Thoracic aorta (tissue), 2 donors: ENCODE measurements at regions not wholly inside any gene's neighbourhood (a gene's known extent, or its start where the extent isn't known, plus 50 kb on each side); places are given as distances from the start of the nearest gene placed in this dataset.

ENCODE experiments used
- ATAC-seq: fragments of 150-250 bp; one replicate; pipeline ENCODE4 v1.8.0; 2017; ENCODE audit warnings: low read depth; ENCODE audit not compliant: insufficient number of reproducible peaks, low FRiP score
- DNase-seq: peaks from one replicate; pipeline ENCODE4 v3.0.0-alpha.2; 2020; ENCODE audit warnings: low spot score
- H3K27ac ChIP-seq, 2 donors: fragments of 200-600 bp; sonication (generic); 1 replicate in 1 of 2; 2 replicates in 1 of 2; pipeline ENCODE4 v1.5.1; 2016; ENCODE audit warnings: mild to moderate bottlenecking in 2 of 2, moderate library complexity in 2 of 2
- H3K27me3 ChIP-seq: fragments of 200-600 bp; sonication (generic); replicated peaks from 2 replicates; pipeline ENCODE4 v1.6.0; 2016; ENCODE audit warnings: mild to moderate bottlenecking; ENCODE audit not compliant: insufficient read depth
- H3K36me3 ChIP-seq: fragments of 200-600 bp; sonication (generic); one replicate; pipeline ENCODE4 v1.5.1; 2016
- H3K4me1 ChIP-seq, 2 donors: fragments of 200-600 bp; sonication (generic); 1 replicate in 1 of 2; 2 replicates in 1 of 2; pipeline versions ENCODE4 v1.5.1 to v1.6.0; 2016; ENCODE audit warnings: low read depth in 2 of 2, mild to moderate bottlenecking in 1 of 2; ENCODE audit not compliant: control insufficient read depth in 1 of 2
- H3K4me3 ChIP-seq: fragments of 200-600 bp; sonication (generic); 2 replicates; pipeline ENCODE4 v1.5.1; 2016; ENCODE audit warnings: mild to moderate bottlenecking
- H3K9me3 ChIP-seq: fragments of 200-600 bp; sonication (generic); 2 replicates; pipeline ENCODE4 v1.5.1; 2016
- TF ChIP-seq, protein P1 (sequence below): fragments of 200-600 bp; sonication (generic); IDR thresholded peaks from one replicate; pipeline ENCODE4 v1.5.1; 2019; ENCODE audit warnings: antibody characterized with exemption

- DNase-seq (no peak), ATAC-seq (no peak)
- no peaks in the 10 kb centered on the region for H3K27me3 ChIP-seq
- no peak overlapping the region for H3K4me3 ChIP-seq
- TF ChIP-seq, protein P1, sequence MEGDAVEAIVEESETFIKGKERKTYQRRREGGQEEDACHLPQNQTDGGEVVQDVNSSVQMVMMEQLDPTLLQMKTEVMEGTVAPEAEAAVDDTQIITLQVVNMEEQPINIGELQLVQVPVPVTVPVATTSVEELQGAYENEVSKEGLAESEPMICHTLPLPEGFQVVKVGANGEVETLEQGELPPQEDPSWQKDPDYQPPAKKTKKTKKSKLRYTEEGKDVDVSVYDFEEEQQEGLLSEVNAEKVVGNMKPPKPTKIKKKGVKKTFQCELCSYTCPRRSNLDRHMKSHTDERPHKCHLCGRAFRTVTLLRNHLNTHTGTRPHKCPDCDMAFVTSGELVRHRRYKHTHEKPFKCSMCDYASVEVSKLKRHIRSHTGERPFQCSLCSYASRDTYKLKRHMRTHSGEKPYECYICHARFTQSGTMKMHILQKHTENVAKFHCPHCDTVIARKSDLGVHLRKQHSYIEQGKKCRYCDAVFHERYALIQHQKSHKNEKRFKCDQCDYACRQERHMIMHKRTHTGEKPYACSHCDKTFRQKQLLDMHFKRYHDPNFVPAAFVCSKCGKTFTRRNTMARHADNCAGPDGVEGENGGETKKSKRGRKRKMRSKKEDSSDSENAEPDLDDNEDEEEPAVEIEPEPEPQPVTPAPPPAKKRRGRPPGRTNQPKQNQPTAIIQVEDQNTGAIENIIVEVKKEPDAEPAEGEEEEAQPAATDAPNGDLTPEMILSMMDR = no peak
- H3K9me3 ChIP-seq = no peaks in the 10 kb centered on the region
- peaks cover under 1 to 4% of the 10 kb centered on the region in 2 donors for H3K4me1 ChIP-seq
- H3K27ac ChIP-seq = no peak overlapping the region
- no peaks in the 10 kb centered on the region for H3K36me3 ChIP-seq
Measured at GRCh38 chr18:22482948-22483347, 65.2 kb upstream of the CTAGE1 start.

DNA sequence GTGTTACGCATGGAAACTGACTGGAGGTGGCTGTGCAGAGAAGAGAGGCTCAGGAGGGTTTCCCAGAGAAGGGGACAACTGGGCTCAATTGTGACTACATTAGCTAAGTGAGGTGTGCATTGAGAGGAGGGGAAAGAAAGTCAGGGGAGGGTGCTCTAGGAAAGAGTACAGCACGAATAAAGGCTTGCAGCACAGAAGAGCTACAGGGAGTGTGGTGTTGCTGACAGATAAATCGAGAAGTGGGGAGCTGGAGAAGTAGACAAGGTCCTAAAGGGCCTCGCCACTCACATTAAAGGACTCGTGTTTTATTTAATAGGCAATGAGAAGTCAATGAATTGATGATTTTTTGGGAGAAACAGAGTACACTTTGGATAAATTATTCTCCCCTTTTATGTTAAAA, 65.7 kb upstream of the CTAGE1 start:
- Histone ChIP-seq H3K27me3 (no peaks in the 10 kb centered on the region), H3K4me1 (peaks cover 5 to 8% of the 10 kb centered on the region in 2 donors), H3K9me3 (no peaks in the 10 kb centered on the region), H3K36me3 (no peaks in the 10 kb centered on the region), H3K27ac (no peak overlapping the region), H3K4me3 (no peak overlapping the region)
- no peak for DNase-seq
- no peak for ATAC-seq
- TF ChIP-seq, protein P1 = no peak

DNA sequence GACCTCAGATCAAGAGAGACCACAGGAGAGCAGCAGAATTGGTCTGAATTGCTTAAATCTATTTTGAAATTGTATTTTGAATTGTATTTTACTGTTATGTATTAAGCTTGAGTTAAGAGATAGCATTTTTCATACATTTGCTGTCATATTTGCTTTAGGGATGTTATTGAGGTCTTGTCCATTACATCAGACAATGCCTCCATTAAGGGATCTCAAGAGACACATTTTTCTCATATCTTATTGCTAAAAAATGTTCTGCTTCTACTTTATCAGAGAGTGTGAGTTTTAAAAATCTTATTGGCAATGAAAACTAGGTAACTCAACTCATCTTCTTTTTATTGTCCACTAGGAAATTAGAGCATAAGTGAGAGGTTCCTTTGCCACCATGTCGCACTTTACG, 66.8 kb upstream of the CTAGE1 start:
- Histone ChIP-seq H3K27me3 (no peaks in the 10 kb centered on the region), H3K27ac (no peak overlapping the region), H3K4me3 (no peak overlapping the region), H3K9me3 (no peaks in the 10 kb centered on the region), H3K4me1 (peaks cover 13 to 17% of the 10 kb centered on the region in 2 donors), H3K36me3 (no peaks in the 10 kb centered on the region)
- TF ChIP-seq, protein P1 = no peak
- ATAC-seq (no peak), DNase-seq (no peak)

DNA sequence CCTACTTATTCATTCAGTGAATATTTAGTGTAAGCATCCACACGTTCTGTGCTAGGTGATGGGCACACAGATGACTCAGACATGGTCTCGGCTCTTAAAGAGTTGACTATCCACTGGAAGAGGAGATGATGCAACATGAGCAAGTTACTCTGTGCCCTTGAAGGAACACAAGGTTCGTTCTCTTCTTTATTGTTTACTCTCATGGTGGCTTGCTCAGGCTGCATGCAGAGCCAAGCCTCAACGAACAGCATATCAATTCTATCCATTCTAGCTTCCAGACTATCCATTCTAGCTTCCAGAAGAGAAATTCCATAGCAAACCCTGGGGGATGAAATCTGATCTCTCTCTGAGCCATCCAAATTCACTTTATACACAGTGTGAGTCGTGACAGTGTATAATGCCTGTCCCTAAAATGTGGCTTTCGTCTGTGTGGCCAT, 68.1 kb upstream of the CTAGE1 start:
- Histone ChIP-seq H3K4me1 (peaks cover 13 to 22% of the 10 kb centered on the region in 2 donors), H3K27me3 (no peaks in the 10 kb centered on the region), H3K4me3 (no peak overlapping the region), H3K27ac (no peak overlapping the region), H3K9me3 (no peaks in the 10 kb centered on the region), H3K36me3 (no peaks in the 10 kb centered on the region)
- ATAC-seq = no peak
- DNase-seq = no peak
- TF ChIP-seq, protein P1 = no peak

DNA sequence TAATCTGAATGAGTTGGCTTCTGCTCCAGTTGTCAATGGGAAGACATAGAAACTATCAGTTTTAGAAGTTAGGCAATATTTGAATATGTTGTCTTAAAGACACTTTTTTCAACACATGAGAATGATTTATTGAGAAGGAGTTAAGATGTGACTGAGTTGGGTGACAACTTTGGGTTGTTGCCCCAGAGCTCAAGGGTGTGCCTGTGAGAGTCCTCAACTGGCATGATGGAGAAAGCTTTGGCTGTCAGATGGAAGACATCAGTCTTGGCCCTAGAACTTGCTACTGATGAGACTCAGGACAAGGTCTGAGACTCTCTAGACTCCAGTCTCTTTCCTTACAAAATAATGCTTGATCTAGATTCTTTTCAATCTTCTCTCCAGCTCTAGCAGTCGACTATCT, 69.0 kb upstream of the CTAGE1 start:
- H3K27ac ChIP-seq = no peak overlapping the region
- no peaks in the 10 kb centered on the region for H3K27me3 ChIP-seq
- TF ChIP-seq, protein P1 = no peak
- H3K4me3 ChIP-seq = no peak overlapping the region
- H3K36me3 ChIP-seq = no peaks in the 10 kb centered on the region
- DNase-seq = no peak
- H3K4me1 ChIP-seq = peaks cover 13 to 22% of the 10 kb centered on the region in 2 donors
- H3K9me3 ChIP-seq = no peaks in the 10 kb centered on the region
- no peak for ATAC-seq
